H9 (cell line): ENCODE measurements at regions not wholly inside any gene's neighbourhood (a gene's known extent, or its start where the extent isn't known, plus 50 kb on each side); places are given as distances from the start of the nearest gene placed in this dataset.

Experiments
- DNase-seq: peaks from one replicate; pipeline ENCODE4 v3.0.0-alpha.2; 2017
- H2AFZ ChIP-seq: one replicate; pipeline ENCODE4 v1.6.1; 2013; ENCODE audit warnings: mild to moderate bottlenecking, low read length, control low read depth, moderate library complexity
- H2AK5ac ChIP-seq: 2 replicates; pipeline ENCODE4 v1.6.1; 2013; ENCODE audit warnings: low read length, control low read depth, mixed read lengths; ENCODE audit not compliant: insufficient read length
- H2BK120ac ChIP-seq: one replicate; pipeline ENCODE4 v1.6.1; 2013; ENCODE audit warnings: low read depth, mild to moderate bottlenecking, low read length, control low read depth, inconsistent platforms; ENCODE audit not compliant: poor library complexity, severe bottlenecking
- H2BK12ac ChIP-seq: 2 replicates; pipeline ENCODE4 v1.6.1; 2013; ENCODE audit warnings: low read length, control low read depth, mixed read lengths, low read depth; ENCODE audit not compliant: insufficient read length
- H2BK15ac ChIP-seq: 2 replicates; pipeline ENCODE4 v1.6.1; 2013; ENCODE audit warnings: low read depth, low read length, control low read depth
- H2BK20ac ChIP-seq: one replicate; pipeline ENCODE4 v1.6.1; 2013; ENCODE audit warnings: low read depth, mild to moderate bottlenecking, low read length, control low read depth, inconsistent platforms; ENCODE audit not compliant: poor library complexity, severe bottlenecking
- H2BK5ac ChIP-seq: 2 replicates; pipeline ENCODE4 v1.6.1; 2013; ENCODE audit warnings: low read length, control low read depth, mixed read lengths; ENCODE audit not compliant: insufficient read length
- H3K14ac ChIP-seq: 2 replicates; pipeline ENCODE4 v1.6.1; 2013; ENCODE audit warnings: low read length, control low read depth; ENCODE audit not compliant: insufficient read depth
- H3K18ac ChIP-seq: 2 replicates; pipeline ENCODE4 v1.6.1; 2013; ENCODE audit warnings: low read depth, mild to moderate bottlenecking, mixed read lengths, low read length, control low read depth; ENCODE audit not compliant: insufficient read length
- H3K23ac ChIP-seq: 2 replicates; pipeline ENCODE4 v1.6.1; 2013; ENCODE audit warnings: low read length, control low read depth, mixed read lengths, low read depth; ENCODE audit not compliant: insufficient read length
- H3K23me2 ChIP-seq: 2 replicates; pipeline ENCODE4 v1.6.1; 2013; ENCODE audit warnings: low read depth, mild to moderate bottlenecking, mixed read lengths, low read length, control low read depth; ENCODE audit not compliant: insufficient read length, poor library complexity, severe bottlenecking
- H3K27ac ChIP-seq: 2 replicates; pipeline ENCODE4 v1.5.1; 2013; ENCODE audit warnings: low read length, control low read depth, mixed read lengths, low read depth; ENCODE audit not compliant: insufficient read length
- H3K27me3 ChIP-seq: 2 replicates; pipeline ENCODE4 v1.6.1; 2013; ENCODE audit warnings: low read length, control low read depth, inconsistent platforms; ENCODE audit not compliant: insufficient read depth
- H3K4ac ChIP-seq: 2 replicates; pipeline ENCODE4 v1.6.1; 2013; ENCODE audit warnings: low read depth, mild to moderate bottlenecking, control low read depth, inconsistent platforms, low read length, moderate library complexity
- H3K4me1 ChIP-seq: 2 replicates; pipeline ENCODE4 v1.6.1; 2013; ENCODE audit warnings: low read length, control low read depth, inconsistent platforms; ENCODE audit not compliant: insufficient read depth
- H3K4me2 ChIP-seq: 2 replicates; pipeline ENCODE4 v1.6.1; 2013; ENCODE audit warnings: low read length, control low read depth, mixed read lengths; ENCODE audit not compliant: insufficient read length, insufficient read depth
- H3K56ac ChIP-seq: 2 replicates; pipeline ENCODE4 v1.6.1; 2013; ENCODE audit warnings: low read depth, mild to moderate bottlenecking, mixed read lengths, low read length, control low read depth; ENCODE audit not compliant: insufficient read length
- H3K79me1 ChIP-seq: 2 replicates; pipeline ENCODE4 v1.6.1; 2013; ENCODE audit warnings: low read depth, mild to moderate bottlenecking, moderate library complexity, low read length, control low read depth, inconsistent platforms; ENCODE audit not compliant: insufficient read depth, poor library complexity, severe bottlenecking
- H3K79me2 ChIP-seq: 2 replicates; pipeline ENCODE4 v1.6.1; 2013; ENCODE audit warnings: low read length, control low read depth, inconsistent platforms; ENCODE audit not compliant: insufficient read depth
- H3K9ac ChIP-seq: 2 replicates; pipeline ENCODE4 v1.6.1; 2013; ENCODE audit warnings: low read length, control low read depth, mixed read lengths; ENCODE audit not compliant: insufficient read length; ENCODE audit errors: extremely low read depth
- H3K9me3 ChIP-seq: one replicate; pipeline ENCODE4 v1.6.1; 2013; ENCODE audit warnings: low read depth, low read length, inconsistent platforms; ENCODE audit not compliant: control insufficient read depth
- H3T11ph ChIP-seq: one replicate; pipeline ENCODE4 v1.6.1; 2013; ENCODE audit warnings: mild to moderate bottlenecking, low read length, control low read depth, inconsistent platforms
- H4K20me1 ChIP-seq: one replicate; pipeline ENCODE4 v1.6.1; 2013; ENCODE audit not compliant: control insufficient read depth, insufficient read length, insufficient read depth
- H4K5ac ChIP-seq: 2 replicates; pipeline ENCODE4 v1.6.1; 2013; ENCODE audit warnings: low read depth, mild to moderate bottlenecking, mixed read lengths, low read length, control low read depth; ENCODE audit not compliant: insufficient read length
- H4K8ac ChIP-seq: replicated peaks from 2 replicates; pipeline ENCODE4 v1.6.1; 2013; ENCODE audit warnings: low read length, control low read depth, mixed read lengths, low read depth; ENCODE audit not compliant: insufficient read length
- H4K91ac ChIP-seq: 2 replicates; pipeline ENCODE4 v1.6.1; 2013; ENCODE audit warnings: low read depth, mild to moderate bottlenecking, moderate library complexity, mixed read lengths, low read length, control low read depth; ENCODE audit not compliant: insufficient read length
- H3K27ac Mint-ChIP-seq, 3 experiments: 2 replicates in 2 of 3; 3 replicates in 1 of 3; pipeline ENCODE4 v1.8.0; 2020 to 2021; ENCODE audit warnings: mixed read lengths in 3 of 3, mild to moderate bottlenecking in 1 of 3, moderate library complexity in 1 of 3
- H3K27me3 Mint-ChIP-seq: 2 replicates; pipeline ENCODE4 v1.8.0; 2021; ENCODE audit warnings: low read depth, mild to moderate bottlenecking, moderate library complexity, mixed read lengths
- H3K36me3 Mint-ChIP-seq, 3 experiments: 2 replicates in 2 of 3; 3 replicates in 1 of 3; pipeline ENCODE4 v1.8.0; 2020 to 2021; ENCODE audit warnings: low read depth in 3 of 3, mixed read lengths in 3 of 3; ENCODE audit not compliant: insufficient read depth in 1 of 3
- H3K4me1 Mint-ChIP-seq, 2 experiments: 2 replicates each; pipeline ENCODE4 v1.8.0; 2020; ENCODE audit warnings: mixed read lengths in 2 of 2
- H3K4me3 Mint-ChIP-seq, 2 experiments: 2 replicates in 1 of 2; 3 replicates in 1 of 2; pipeline ENCODE4 v1.8.0; 2020 to 2021; ENCODE audit warnings: mild to moderate bottlenecking in 2 of 2, mixed read lengths in 2 of 2, moderate library complexity in 1 of 2
- H3K9me3 Mint-ChIP-seq, 2 experiments: 2 replicates in 1 of 2; 3 replicates in 1 of 2; pipeline ENCODE4 v1.8.0; 2020; ENCODE audit warnings: mild to moderate bottlenecking in 2 of 2, mixed read lengths in 2 of 2, moderate library complexity in 1 of 2
- WGBS: extraction: QIAGEN DNeasy Blood & Tissue Kit; methylation state at CpG from one replicate; pipeline ENCODE4 v1.1.7; 2013; ENCODE audit warnings: missing lambda C conversion rate, low lambda C conversion rate, mixed read lengths; ENCODE audit not compliant: insufficient read length; ENCODE audit errors: extremely low coverage; 5-methylcytosine and 5-hydroxymethylcytosine counted together
- TF ChIP-seq, protein P1 (sequence below): fragments of 200-600 bp; sonication (generic); conservative IDR thresholded peaks from 3 replicates; pipeline ENCODE4 v1.8.0; 2021; ENCODE audit warnings: antibody characterized with exemption, mild to moderate bottlenecking

DNA sequence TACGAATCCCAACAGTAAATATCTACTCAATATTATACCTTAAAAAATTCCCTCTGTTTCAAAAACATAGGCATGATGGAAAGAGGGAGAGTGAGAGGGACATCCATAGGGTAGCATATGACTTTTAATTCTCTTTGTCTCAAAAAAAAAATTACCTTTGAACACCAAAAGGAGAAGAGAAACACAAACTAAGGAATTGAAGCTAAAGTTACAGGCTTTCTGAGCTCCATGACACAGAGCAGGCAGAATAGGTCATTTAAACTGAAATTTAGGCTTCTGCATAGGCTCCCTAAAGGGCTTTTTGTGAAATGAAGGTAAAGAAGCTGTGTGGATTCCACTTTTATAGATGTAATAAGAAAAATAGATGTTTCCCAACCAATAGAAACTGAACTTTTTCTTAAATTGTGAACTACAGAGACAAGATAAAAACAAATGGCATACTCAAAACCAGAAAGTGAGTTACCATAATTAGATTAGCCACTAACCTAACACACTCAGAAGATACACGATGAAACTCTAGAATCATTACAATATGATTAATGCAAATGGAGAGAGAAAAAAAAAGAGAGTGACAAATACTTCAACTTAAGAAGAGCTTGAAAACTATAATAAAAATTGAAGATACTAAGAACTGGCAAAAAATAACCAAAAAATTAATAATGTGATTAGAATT, 584.6 kb downstream of the GABRG1 start:
- Mint-ChIP-seq H3K4me1 (no peaks in the 10 kb centered on the region), H3K27me3 (no peaks in the 10 kb centered on the region; the same call in 1 of the 2 replicates), H3K4me3 (no peak overlapping the region), H3K36me3 (peaks cover 0 to 13% (median 5%) of the 10 kb centered on the region in 3 experiments; a peak in 2 of 7 replicates), H3K27ac (no peak overlapping the region), H3K9me3 (peaks cover 12 to 16% of the 10 kb centered on the region in 2 experiments; a peak in 4 of 5 replicates)
- Histone ChIP-seq H3K23me2 (no peaks in the 10 kb centered on the region), H3K79me2 (no peaks in the 10 kb centered on the region), H3K9ac (no peak overlapping the region), H2BK20ac (no peak overlapping the region), H4K8ac (no peak overlapping the region), H3K4me1 (no peaks in the 10 kb centered on the region), H3K9me3 (no peaks in the 10 kb centered on the region), H3K4me2 (no peak overlapping the region), H4K20me1 (no peaks in the 10 kb centered on the region), H2BK12ac (no peak overlapping the region), H2BK5ac (no peak overlapping the region), H3K27me3 (no peaks in the 10 kb centered on the region), H3K18ac (no peak overlapping the region), H3K56ac (no peak overlapping the region), H3K79me1 (no peaks in the 10 kb centered on the region), H2AFZ (no peak overlapping the region), H3K4ac (no peak overlapping the region), H3T11ph (no peak overlapping the region), H3K27ac (no peak overlapping the region), H4K91ac (no peak overlapping the region), H2AK5ac (no peak overlapping the region), H3K23ac (no peak overlapping the region), H2BK15ac (no peak overlapping the region), H2BK120ac (no peak overlapping the region), H3K14ac (no peak overlapping the region), H4K5ac (no peak overlapping the region)
- DNase-seq = no peak
- 100% methylated on average over 1 of the region's 2 CpGs for WGBS
- TF ChIP-seq, protein P1, sequence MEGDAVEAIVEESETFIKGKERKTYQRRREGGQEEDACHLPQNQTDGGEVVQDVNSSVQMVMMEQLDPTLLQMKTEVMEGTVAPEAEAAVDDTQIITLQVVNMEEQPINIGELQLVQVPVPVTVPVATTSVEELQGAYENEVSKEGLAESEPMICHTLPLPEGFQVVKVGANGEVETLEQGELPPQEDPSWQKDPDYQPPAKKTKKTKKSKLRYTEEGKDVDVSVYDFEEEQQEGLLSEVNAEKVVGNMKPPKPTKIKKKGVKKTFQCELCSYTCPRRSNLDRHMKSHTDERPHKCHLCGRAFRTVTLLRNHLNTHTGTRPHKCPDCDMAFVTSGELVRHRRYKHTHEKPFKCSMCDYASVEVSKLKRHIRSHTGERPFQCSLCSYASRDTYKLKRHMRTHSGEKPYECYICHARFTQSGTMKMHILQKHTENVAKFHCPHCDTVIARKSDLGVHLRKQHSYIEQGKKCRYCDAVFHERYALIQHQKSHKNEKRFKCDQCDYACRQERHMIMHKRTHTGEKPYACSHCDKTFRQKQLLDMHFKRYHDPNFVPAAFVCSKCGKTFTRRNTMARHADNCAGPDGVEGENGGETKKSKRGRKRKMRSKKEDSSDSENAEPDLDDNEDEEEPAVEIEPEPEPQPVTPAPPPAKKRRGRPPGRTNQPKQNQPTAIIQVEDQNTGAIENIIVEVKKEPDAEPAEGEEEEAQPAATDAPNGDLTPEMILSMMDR = no peak
